WTC11 (cell line): ENCODE measurements at regions not wholly inside any gene's neighbourhood (a gene's known extent, or its start where the extent isn't known, plus 50 kb on each side); places are given as distances from the start of the nearest gene placed in this dataset.

ENCODE experiments used
- ATAC-seq: fragments of 200-7000 bp; cut with Tn5 transposase; 2 replicates; pipeline ENCODE4 v1.10.0; 2021; ENCODE audit warnings: mild to moderate bottlenecking, moderate library complexity
- CTCF ChIA-PET: fragments of 300-600 bp; sonication (Branson Sonifier 250); formaldehyde crosslinking; loops from one replicate; lab custom pipeline; 2021; ENCODE audit warnings: antibody characterized with exemption; lab: Charles Lee
- POLR2A ChIA-PET: fragments of 350-600 bp; sonication (Branson Sonifier 250); formaldehyde crosslinking; loops from one replicate; lab custom pipeline; 2021; ENCODE audit warnings: antibody characterized with exemption; lab: Charles Lee
- DNase-seq: peaks from one replicate; pipeline ENCODE4 v3.0.0; 2021; ENCODE audit warnings: low spot score
- H3K27ac Mint-ChIP-seq: 2 replicates; pipeline ENCODE4 v1.8.0; 2021; ENCODE audit warnings: mixed read lengths
- H3K27me3 Mint-ChIP-seq: 2 replicates; pipeline ENCODE4 v1.8.0; 2021; ENCODE audit warnings: low read depth, mild to moderate bottlenecking, moderate library complexity, mixed read lengths
- H3K36me3 Mint-ChIP-seq: 2 replicates; pipeline ENCODE4 v1.8.0; 2021; ENCODE audit warnings: mixed read lengths
- H3K4me1 Mint-ChIP-seq: 2 replicates; pipeline ENCODE4 v1.8.0; 2022; ENCODE audit warnings: mixed read lengths
- H3K4me3 Mint-ChIP-seq: 2 replicates; pipeline ENCODE4 v1.8.0; 2021; ENCODE audit warnings: mild to moderate bottlenecking, moderate library complexity, mixed read lengths
- H3K9me3 Mint-ChIP-seq: 2 replicates; pipeline ENCODE4 v1.8.0; 2021; ENCODE audit warnings: mixed read lengths
- FOXJ3 ChIP-seq: sonication (generic); formaldehyde crosslinking; IDR thresholded peaks from 2 replicates; pipeline ENCODE4 v1.9.0; 2021; ENCODE audit warnings: missing genetic modification reagents, mild to moderate bottlenecking, borderline replicate concordance
- MYBL2 ChIP-seq: sonication (generic); formaldehyde crosslinking; IDR thresholded peaks from 2 replicates; pipeline ENCODE4 v1.8.1; 2023; ENCODE audit warnings: mild to moderate bottlenecking, moderate library complexity, missing genetic modification reagents
- NR3C1 ChIP-seq: sonication (generic); formaldehyde crosslinking; conservative IDR thresholded peaks from 2 replicates; pipeline ENCODE4 v1.8.1; 2023; ENCODE audit warnings: low read depth, mild to moderate bottlenecking, missing genetic modification reagents
- TEAD1 ChIP-seq: sonication (generic); formaldehyde crosslinking; IDR thresholded peaks from 2 replicates; pipeline ENCODE4 v1.8.0; 2022; ENCODE audit warnings: mild to moderate bottlenecking, missing genetic modification reagents
- ZNF219 ChIP-seq: sonication (generic); formaldehyde crosslinking; IDR thresholded peaks from 2 replicates; pipeline ENCODE4 v1.8.0; 2023; ENCODE audit warnings: missing genetic modification reagents, mild to moderate bottlenecking, borderline replicate concordance
- ZNF263 ChIP-seq: sonication (generic); formaldehyde crosslinking; IDR thresholded peaks from 2 replicates; pipeline ENCODE4 v1.8.1; 2022; ENCODE audit warnings: low read depth, mild to moderate bottlenecking, moderate library complexity, missing genetic modification reagents
- ZNF416 ChIP-seq: fragments of 250-450 bp; sonication (Bioruptor Pico); IDR thresholded peaks from 2 replicates; pipeline ENCODE4 v1.9.0; 2021; ENCODE audit warnings: mild to moderate bottlenecking, inconsistent platforms
- TF ChIP-seq, protein P1 (sequence below): sonication (generic); formaldehyde crosslinking; IDR thresholded peaks from 2 replicates; pipeline ENCODE4 v1.8.0; 2023; ENCODE audit warnings: mild to moderate bottlenecking, missing genetic modification reagents
- TF ChIP-seq, protein P2 (sequence below): sonication (generic); formaldehyde crosslinking; IDR thresholded peaks from 2 replicates; pipeline ENCODE4 v1.8.1; 2023; ENCODE audit warnings: mild to moderate bottlenecking, moderate library complexity, missing genetic modification reagents
- TF ChIP-seq, protein P3 (sequence below): sonication (generic); formaldehyde crosslinking; IDR thresholded peaks from 2 replicates; pipeline ENCODE4 v1.8.0; 2023; ENCODE audit warnings: missing genetic modification reagents
- TF ChIP-seq, protein P4 (sequence below): sonication (generic); formaldehyde crosslinking; conservative IDR thresholded peaks from 2 replicates; pipeline ENCODE4 v1.8.1; 2022; ENCODE audit warnings: mild to moderate bottlenecking, missing genetic modification reagents
- TF ChIP-seq, protein P5 (sequence below): sonication (generic); formaldehyde crosslinking; IDR thresholded peaks from 2 replicates; pipeline ENCODE4 v1.8.1; 2022; ENCODE audit warnings: low read depth, missing genetic modification reagents, borderline replicate concordance
- TF ChIP-seq, protein P6 (sequence below): sonication (generic); formaldehyde crosslinking; IDR thresholded peaks from 2 replicates; pipeline ENCODE4 v1.8.0; 2022; ENCODE audit warnings: mild to moderate bottlenecking, missing genetic modification reagents
- TF ChIP-seq, protein P7 (sequence below): fragments of 250-450 bp; sonication (Bioruptor Pico); IDR thresholded peaks from 2 replicates; pipeline ENCODE4 v1.9.0; 2021; ENCODE audit warnings: mild to moderate bottlenecking, borderline replicate concordance
- TF ChIP-seq, protein P8 (sequence below): fragments of 200-600 bp; IDR thresholded peaks from 2 replicates; pipeline ENCODE4 v1.8.0; 2022; ENCODE audit warnings: antibody characterized with exemption
- TF ChIP-seq, protein P9 (sequence below): sonication (generic); formaldehyde crosslinking; IDR thresholded peaks from 2 replicates; pipeline ENCODE4 v1.8.1; 2022; ENCODE audit warnings: mild to moderate bottlenecking, missing genetic modification reagents, moderate library complexity, borderline replicate concordance

DNA sequence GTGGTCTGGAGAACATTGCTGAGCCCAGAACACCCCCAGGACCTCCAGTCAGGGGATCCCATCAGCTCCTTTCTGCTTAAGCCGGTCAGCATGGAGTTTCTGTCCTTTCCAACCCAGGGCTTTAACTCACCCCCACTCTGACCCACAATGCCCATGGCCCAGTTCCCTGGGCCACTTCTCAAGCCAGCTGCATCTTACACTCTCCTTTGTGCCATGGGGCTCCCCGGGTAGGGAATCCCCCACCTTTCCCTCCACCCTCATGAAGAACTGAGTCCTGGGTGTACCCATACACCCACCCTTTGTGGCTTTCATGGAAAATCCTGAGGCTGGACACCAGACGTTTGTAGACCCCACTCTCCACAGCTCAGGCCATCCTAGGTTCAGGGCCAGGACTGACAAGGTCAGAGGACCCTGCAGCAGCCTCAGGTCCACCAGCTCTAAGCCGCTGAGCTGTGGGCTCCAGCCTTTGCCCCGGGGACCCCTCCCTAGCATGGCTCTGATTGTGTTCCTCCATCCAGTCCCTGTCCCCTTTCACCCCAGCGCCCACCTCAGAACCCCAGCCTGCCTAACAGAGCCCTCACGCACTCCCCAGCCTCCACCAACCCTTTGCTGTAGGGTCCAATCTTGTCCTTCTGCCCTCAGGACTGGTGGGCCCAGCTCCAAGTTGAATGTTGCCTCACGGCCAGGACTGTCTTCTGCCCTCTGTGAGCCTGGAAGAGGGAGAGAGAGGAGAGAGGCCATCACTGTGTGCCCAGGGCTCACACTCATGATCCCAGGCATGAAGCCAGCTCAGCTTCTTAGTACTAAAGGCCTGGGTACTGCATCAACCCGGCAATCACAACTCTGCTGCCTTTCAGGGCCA, 394.8 kb downstream of the MATN1 start (continued):
- TF ChIP-seq, protein P1, sequence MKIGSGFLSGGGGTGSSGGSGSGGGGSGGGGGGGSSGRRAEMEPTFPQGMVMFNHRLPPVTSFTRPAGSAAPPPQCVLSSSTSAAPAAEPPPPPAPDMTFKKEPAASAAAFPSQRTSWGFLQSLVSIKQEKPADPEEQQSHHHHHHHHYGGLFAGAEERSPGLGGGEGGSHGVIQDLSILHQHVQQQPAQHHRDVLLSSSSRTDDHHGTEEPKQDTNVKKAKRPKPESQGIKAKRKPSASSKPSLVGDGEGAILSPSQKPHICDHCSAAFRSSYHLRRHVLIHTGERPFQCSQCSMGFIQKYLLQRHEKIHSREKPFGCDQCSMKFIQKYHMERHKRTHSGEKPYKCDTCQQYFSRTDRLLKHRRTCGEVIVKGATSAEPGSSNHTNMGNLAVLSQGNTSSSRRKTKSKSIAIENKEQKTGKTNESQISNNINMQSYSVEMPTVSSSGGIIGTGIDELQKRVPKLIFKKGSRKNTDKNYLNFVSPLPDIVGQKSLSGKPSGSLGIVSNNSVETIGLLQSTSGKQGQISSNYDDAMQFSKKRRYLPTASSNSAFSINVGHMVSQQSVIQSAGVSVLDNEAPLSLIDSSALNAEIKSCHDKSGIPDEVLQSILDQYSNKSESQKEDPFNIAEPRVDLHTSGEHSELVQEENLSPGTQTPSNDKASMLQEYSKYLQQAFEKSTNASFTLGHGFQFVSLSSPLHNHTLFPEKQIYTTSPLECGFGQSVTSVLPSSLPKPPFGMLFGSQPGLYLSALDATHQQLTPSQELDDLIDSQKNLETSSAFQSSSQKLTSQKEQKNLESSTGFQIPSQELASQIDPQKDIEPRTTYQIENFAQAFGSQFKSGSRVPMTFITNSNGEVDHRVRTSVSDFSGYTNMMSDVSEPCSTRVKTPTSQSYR (CRISPR knock-in tag) = no peak

DNA sequence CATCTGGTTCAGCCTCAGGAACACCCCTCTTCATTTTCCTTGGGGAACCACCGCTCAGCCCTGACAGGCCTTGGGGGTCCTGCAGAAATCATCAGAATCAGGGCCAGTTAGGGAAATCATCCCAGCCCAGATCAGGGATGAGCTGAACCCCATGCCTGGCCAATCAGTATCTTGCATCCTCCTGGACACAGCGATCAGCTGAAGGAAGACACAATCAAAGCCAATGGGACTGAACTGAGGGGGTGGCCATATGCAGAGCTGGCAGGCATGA, 395.4 kb downstream of the MATN1 start:
- DNase-seq = no peak
- Mint-ChIP-seq H3K36me3 (no peaks in the 10 kb centered on the region), H3K4me1 (no peaks in the 10 kb centered on the region), H3K9me3 (no peaks in the 10 kb centered on the region), H3K27me3 (no peaks in the 10 kb centered on the region), H3K27ac (no peak overlapping the region)
- ChIA-PET POLR2A (no interaction called here), CTCF (interaction anchor here (1.5 to 1.7 kb wide), 2 partner anchors 52 to 81 kb away, joined by 3 to 8 read pairs; no protein-coding TSS in a partner anchor)
- ATAC-seq = no peak
- TF ChIP-seq FOXJ3 (CRISPR knock-in tag) (no peak), ZNF219 (CRISPR knock-in tag) (no peak), TEAD1 (no peak), MYBL2 (CRISPR knock-in tag) (no peak), NR3C1 (CRISPR knock-in tag) (no peak), ZNF416 (no peak), ZNF263 (CRISPR knock-in tag) (no peak)
- TF ChIP-seq, protein P2, sequence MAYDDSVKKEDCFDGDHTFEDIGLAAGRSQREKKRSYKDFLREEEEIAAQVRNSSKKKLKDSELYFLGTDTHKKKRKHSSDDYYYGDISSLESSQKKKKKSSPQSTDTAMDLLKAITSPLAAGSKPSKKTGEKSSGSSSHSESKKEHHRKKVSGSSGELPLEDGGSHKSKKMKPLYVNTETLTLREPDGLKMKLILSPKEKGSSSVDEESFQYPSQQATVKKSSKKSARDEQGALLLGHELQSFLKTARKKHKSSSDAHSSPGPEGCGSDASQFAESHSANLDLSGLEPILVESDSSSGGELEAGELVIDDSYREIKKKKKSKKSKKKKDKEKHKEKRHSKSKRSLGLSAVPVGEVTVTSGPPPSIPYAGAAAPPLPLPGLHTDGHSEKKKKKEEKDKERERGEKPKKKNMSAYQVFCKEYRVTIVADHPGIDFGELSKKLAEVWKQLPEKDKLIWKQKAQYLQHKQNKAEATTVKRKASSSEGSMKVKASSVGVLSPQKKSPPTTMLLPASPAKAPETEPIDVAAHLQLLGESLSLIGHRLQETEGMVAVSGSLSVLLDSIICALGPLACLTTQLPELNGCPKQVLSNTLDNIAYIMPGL (CRISPR knock-in tag) = no peak
- TF ChIP-seq, protein P3, sequence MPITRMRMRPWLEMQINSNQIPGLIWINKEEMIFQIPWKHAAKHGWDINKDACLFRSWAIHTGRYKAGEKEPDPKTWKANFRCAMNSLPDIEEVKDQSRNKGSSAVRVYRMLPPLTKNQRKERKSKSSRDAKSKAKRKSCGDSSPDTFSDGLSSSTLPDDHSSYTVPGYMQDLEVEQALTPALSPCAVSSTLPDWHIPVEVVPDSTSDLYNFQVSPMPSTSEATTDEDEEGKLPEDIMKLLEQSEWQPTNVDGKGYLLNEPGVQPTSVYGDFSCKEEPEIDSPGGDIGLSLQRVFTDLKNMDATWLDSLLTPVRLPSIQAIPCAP (CRISPR knock-in tag) = no peak
- TF ChIP-seq, protein P4, sequence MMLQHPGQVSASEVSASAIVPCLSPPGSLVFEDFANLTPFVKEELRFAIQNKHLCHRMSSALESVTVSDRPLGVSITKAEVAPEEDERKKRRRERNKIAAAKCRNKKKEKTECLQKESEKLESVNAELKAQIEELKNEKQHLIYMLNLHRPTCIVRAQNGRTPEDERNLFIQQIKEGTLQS (CRISPR knock-in tag) = no peak
- TF ChIP-seq, protein P5, sequence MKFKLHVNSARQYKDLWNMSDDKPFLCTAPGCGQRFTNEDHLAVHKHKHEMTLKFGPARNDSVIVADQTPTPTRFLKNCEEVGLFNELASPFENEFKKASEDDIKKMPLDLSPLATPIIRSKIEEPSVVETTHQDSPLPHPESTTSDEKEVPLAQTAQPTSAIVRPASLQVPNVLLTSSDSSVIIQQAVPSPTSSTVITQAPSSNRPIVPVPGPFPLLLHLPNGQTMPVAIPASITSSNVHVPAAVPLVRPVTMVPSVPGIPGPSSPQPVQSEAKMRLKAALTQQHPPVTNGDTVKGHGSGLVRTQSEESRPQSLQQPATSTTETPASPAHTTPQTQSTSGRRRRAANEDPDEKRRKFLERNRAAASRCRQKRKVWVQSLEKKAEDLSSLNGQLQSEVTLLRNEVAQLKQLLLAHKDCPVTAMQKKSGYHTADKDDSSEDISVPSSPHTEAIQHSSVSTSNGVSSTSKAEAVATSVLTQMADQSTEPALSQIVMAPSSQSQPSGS (CRISPR knock-in tag) = no peak
- TF ChIP-seq, protein P6, sequence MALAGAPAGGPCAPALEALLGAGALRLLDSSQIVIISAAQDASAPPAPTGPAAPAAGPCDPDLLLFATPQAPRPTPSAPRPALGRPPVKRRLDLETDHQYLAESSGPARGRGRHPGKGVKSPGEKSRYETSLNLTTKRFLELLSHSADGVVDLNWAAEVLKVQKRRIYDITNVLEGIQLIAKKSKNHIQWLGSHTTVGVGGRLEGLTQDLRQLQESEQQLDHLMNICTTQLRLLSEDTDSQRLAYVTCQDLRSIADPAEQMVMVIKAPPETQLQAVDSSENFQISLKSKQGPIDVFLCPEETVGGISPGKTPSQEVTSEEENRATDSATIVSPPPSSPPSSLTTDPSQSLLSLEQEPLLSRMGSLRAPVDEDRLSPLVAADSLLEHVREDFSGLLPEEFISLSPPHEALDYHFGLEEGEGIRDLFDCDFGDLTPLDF (CRISPR knock-in tag) = no peak
- TF ChIP-seq, protein P7, sequence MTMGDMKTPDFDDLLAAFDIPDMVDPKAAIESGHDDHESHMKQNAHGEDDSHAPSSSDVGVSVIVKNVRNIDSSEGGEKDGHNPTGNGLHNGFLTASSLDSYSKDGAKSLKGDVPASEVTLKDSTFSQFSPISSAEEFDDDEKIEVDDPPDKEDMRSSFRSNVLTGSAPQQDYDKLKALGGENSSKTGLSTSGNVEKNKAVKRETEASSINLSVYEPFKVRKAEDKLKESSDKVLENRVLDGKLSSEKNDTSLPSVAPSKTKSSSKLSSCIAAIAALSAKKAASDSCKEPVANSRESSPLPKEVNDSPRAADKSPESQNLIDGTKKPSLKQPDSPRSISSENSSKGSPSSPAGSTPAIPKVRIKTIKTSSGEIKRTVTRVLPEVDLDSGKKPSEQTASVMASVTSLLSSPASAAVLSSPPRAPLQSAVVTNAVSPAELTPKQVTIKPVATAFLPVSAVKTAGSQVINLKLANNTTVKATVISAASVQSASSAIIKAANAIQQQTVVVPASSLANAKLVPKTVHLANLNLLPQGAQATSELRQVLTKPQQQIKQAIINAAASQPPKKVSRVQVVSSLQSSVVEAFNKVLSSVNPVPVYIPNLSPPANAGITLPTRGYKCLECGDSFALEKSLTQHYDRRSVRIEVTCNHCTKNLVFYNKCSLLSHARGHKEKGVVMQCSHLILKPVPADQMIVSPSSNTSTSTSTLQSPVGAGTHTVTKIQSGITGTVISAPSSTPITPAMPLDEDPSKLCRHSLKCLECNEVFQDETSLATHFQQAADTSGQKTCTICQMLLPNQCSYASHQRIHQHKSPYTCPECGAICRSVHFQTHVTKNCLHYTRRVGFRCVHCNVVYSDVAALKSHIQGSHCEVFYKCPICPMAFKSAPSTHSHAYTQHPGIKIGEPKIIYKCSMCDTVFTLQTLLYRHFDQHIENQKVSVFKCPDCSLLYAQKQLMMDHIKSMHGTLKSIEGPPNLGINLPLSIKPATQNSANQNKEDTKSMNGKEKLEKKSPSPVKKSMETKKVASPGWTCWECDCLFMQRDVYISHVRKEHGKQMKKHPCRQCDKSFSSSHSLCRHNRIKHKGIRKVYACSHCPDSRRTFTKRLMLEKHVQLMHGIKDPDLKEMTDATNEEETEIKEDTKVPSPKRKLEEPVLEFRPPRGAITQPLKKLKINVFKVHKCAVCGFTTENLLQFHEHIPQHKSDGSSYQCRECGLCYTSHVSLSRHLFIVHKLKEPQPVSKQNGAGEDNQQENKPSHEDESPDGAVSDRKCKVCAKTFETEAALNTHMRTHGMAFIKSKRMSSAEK (CRISPR knock-in tag) = no peak
- TF ChIP-seq, protein P8, sequence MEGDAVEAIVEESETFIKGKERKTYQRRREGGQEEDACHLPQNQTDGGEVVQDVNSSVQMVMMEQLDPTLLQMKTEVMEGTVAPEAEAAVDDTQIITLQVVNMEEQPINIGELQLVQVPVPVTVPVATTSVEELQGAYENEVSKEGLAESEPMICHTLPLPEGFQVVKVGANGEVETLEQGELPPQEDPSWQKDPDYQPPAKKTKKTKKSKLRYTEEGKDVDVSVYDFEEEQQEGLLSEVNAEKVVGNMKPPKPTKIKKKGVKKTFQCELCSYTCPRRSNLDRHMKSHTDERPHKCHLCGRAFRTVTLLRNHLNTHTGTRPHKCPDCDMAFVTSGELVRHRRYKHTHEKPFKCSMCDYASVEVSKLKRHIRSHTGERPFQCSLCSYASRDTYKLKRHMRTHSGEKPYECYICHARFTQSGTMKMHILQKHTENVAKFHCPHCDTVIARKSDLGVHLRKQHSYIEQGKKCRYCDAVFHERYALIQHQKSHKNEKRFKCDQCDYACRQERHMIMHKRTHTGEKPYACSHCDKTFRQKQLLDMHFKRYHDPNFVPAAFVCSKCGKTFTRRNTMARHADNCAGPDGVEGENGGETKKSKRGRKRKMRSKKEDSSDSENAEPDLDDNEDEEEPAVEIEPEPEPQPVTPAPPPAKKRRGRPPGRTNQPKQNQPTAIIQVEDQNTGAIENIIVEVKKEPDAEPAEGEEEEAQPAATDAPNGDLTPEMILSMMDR = no peak
- TF ChIP-seq, protein P9, sequence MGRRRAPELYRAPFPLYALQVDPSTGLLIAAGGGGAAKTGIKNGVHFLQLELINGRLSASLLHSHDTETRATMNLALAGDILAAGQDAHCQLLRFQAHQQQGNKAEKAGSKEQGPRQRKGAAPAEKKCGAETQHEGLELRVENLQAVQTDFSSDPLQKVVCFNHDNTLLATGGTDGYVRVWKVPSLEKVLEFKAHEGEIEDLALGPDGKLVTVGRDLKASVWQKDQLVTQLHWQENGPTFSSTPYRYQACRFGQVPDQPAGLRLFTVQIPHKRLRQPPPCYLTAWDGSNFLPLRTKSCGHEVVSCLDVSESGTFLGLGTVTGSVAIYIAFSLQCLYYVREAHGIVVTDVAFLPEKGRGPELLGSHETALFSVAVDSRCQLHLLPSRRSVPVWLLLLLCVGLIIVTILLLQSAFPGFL = no peak
- TF ChIP-seq, all 79 proteins: peak for 0
- H3K4me3 Mint-ChIP-seq = no peak overlapping the region
